ENCODE measurements at regions not wholly inside any gene's neighbourhood (a gene's known extent, or its start where the extent isn't known, plus 50 kb on each side); places are given as distances from the start of the nearest gene placed in this dataset.
A peak's percentile ranks its signal among the peaks of the same experiment; 100 is the strongest.

DNA sequence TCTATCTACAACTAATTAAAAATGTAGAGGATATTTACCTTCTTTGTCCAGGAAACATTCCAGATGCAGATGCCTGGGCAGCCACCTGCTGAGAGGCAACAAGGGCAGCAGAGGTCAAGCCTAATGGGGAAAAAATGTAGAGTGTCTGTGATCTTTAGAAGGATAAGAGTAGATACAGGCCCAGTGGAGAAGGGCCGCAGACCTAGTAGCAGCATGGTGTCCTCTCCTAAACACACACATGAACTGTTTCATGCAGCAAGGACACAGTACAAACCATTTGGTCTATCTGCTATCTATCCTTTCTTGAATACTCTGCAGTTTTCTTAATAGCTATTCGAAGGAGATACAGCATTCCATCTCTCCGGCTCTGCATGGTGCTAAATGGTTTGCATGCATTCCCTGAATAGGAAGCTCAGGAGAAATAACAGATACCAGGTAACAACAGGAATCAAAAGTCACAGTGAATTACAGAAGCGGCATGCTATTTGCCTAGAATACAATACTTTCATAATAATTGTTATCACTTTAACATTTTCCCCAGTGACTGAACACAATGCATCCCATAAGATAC, 107.3 kb downstream of the ZNF608 start:
- no peak for TF ChIP-seq CTCF (conservative IDR thresholded peaks at IDR 0.05; ENCODE audit: control insufficient read depth, insufficient read depth, low read depth, low read length)
- no peak for DNase-seq (ENCODE audit: low read depth)
- no peak overlapping the region for H3K4me3 ChIP-seq (ENCODE audit: control insufficient read depth, low read depth, low read length)

GRCh38 chr5:124637011-124637410, 109.4 kb downstream of the ZNF608 start:
- no peak for TF ChIP-seq CTCF (conservative IDR thresholded peaks at IDR 0.05; ENCODE audit: control insufficient read depth, insufficient read depth, low read depth, low read length)
- DNase-seq (ENCODE audit: low read depth): no peak

GRCh38 chr5:124634741-124635323, 111.6 kb downstream of the ZNF608 start:
- DNase-seq (ENCODE audit: low read depth): peak; percentile 83
- TF ChIP-seq CTCF (conservative IDR thresholded peaks at IDR 0.05; ENCODE audit: control insufficient read depth, insufficient read depth, low read depth, low read length): no peak
- H3K4me3 ChIP-seq (ENCODE audit: control insufficient read depth, low read depth, low read length): no peak overlapping the region

More at GRCh38 chr5:124637011-124637410, 109.4 kb downstream of the ZNF608 start:
- no peak overlapping the region for H3K4me3 ChIP-seq (ENCODE audit: control insufficient read depth, low read depth, low read length)

GRCh38 chr5:124634228-124634739, 112.2 kb downstream of the ZNF608 start:
- peak; percentile 63 for DNase-seq (ENCODE audit: low read depth)
- H3K4me3 ChIP-seq (ENCODE audit: control insufficient read depth, low read depth, low read length): no peak overlapping the region
- no peak for TF ChIP-seq CTCF (conservative IDR thresholded peaks at IDR 0.05; ENCODE audit: control insufficient read depth, insufficient read depth, low read depth, low read length)

DNA sequence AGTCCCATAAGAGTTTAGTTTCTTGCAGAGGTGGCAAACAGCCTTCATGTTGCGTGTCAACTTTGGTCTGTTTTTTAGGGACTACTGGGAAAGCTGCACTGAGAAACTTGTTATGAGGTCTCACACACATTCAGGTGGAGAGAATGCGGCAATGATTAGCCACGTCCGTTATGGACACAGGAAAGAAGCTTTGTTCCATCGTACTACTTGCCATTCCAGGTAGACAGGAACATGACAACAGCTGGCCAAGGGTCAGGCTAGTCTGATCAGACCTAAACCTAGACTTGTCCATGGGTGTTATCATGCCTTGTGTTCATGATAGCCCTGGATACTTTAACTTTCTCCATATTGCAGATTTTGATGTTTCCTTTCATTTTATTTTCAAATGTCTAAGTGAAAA, 113.2 kb downstream of the ZNF608 start:
- DNase-seq (ENCODE audit: low read depth): no peak
- H3K4me3 ChIP-seq (ENCODE audit: control insufficient read depth, low read depth, low read length): no peak overlapping the region
- no peak for TF ChIP-seq CTCF (conservative IDR thresholded peaks at IDR 0.05; ENCODE audit: control insufficient read depth, insufficient read depth, low read depth, low read length)

DNA sequence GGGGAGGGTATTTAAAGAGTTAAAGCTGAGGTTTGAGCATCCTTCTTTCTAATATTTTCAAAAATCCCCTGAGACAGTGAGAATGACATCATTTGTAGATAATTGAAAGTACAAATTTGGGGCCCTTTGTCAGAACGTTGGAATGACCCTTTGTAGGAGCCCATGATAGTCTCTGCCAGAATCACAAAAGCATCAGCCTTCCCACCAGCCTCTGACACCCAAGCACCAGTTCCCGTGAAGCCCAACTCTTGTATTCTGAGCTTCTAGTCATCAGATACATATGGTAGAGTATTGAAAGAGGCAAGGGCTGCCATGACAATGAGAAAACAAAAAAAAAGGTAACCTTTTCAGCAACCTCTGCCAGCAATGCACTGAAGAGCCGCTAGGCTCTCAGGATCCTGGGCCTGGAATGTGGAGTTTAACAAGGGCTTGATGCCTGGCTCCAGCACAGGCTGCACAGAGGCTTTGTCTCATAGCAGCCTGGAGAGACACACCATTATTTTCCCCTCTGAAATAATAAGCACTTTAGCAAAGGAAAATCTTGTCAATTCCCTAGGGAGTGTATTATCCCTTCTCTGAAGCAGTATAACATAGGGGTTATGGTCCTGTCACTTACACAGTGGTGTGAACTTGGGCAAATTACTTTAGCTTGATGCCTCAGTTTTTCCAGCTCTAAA, 114.4 kb downstream of the ZNF608 start:
- peak; percentile 46 for DNase-seq (ENCODE audit: low read depth)
- no peak overlapping the region for H3K4me3 ChIP-seq (ENCODE audit: control insufficient read depth, low read depth, low read length)
- TF ChIP-seq CTCF (conservative IDR thresholded peaks at IDR 0.05; ENCODE audit: control insufficient read depth, insufficient read depth, low read depth, low read length): no peak

Data from fibroblast of mammary gland (primary cell).